NCI-H526 treated with DMSO at 0.1 percent for 48 hours (cell line): ENCODE measurements at regions not wholly inside any gene's neighbourhood (a gene's known extent, or its start where the extent isn't known, plus 50 kb on each side); places are given as distances from the start of the nearest gene placed in this dataset.

ENCODE experiments used
- DNase-seq: peaks from one replicate; lab custom pipeline; 2025; lab: John Stamatoyannopoulos, UW

DNA sequence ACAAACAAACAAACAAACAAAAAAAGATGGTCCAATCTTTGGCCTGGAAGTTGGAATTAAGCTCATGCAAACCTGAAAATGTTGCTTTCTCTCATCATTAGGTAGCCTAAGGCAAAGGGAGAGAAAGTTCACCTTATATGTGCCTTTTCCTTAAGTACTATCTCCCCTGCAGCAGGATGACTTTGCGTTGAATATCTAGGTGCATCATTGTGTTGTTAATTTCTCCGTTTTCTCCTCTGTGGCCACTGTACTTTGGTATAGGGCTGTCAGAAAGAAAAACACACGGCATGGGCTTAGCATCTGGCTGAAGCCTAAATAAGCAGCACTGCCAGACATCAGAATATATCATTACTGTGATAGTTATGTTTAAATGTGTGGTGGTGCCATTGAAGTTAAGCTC, 345.5 kb downstream of the BCAT1 start:
- no peak for DNase-seq

- no peak for DNase-seq
These were observed 347.9 kb downstream of the BCAT1 start for GRCh38 chr12:24600996-24601395.

DNA sequence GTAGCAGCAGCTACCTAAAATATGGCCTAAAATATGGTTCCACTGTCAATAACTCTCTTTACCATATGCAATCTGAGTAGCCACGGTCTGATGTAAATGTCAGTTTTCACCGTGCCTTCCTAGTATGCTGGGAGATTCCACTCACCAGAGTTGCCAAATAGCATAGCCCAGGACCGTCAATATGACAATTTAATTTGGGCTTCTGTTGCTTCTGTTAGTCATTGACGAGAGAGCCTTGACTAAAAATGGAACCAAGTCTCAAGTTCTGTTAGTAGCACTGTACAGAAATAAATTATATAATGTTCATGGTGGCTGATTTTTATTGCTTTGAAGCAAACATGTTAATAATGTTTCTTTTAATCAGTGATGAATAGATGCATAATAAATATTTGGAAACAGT, 348.4 kb downstream of the BCAT1 start:
- no peak for DNase-seq

DNA sequence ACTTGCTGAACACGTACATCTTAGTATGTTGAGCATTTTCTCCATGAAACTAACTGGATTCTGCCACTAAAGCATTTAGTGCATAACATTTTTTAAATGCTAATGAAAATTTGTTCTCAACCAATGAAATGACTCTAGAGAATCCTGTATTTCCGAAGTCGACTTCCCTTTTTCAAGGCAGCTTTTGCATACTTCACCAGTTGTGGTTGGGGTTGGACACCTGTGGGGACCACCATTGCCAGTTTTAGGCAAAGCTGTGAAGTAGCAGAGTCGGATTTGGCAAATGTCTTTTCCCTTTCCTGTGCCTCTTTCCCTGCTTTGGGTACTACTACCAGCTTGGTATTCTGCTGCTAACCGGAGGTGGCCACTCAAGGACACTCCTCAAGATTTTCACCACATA, 349.2 kb downstream of the BCAT1 start:
- DNase-seq = no peak

GRCh38 chr12:24597580-24597979, 351.3 kb downstream of the BCAT1 start:
- no peak for DNase-seq

DNA sequence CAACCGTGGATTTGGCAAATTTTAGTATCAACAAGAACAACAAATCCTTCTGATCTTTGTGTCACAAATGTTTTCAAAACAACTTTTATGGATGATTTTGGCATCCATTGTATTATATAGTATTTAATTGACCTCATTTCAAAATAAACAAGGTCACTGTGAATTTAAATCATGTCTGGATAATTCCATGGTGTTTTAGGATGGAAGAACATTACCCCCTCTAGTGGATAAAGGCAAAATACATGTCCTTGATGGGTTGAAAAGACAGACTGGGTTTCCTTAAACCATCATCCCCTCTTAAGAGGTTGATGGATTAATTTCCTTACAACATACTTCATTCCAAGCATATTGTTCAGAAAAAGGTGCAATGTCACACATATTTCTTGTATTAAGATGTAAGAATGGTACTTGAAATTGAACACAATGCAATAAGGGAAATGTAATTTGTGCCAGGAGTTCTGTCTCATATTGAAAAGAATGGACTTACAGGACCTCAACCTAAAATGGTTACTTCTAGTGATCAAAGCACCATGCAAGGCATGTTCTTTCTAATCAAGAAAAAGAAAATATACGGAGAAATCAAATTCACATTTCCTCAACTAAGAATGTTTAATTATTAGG, 352.0 kb downstream of the BCAT1 start:
- DNase-seq = peak; percentile 22

DNA sequence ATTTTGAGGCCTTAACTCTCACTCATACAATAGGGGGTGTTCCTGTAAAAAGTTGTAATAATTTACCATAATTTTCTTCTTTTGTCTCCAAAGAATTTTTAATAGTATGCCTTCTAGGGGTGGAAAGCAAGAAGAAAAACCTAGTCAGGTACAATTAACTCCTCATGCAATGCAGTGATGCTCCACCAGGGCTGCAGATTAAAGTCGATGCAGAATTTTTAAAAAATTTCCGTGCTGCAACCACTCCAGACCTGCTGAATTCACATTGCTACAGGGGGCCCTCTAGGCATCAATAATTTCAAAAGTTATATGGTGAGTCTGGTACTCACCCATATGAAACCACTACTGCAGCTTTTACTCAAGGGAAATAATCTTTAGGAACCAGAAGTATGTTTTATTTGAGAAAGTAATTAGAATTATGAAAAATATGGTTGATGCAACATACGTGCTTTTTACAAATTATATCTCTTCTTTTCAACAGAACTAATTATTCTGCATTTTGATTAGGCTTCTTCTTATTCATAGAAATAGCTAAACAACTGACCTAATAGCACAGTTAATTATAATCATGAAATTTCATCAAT, 353.2 kb downstream of the BCAT1 start:
- peak; percentile 6 for DNase-seq

GRCh38 chr12:24591715-24592440, 357.0 kb downstream of the BCAT1 start:
- no peak for DNase-seq

DNA sequence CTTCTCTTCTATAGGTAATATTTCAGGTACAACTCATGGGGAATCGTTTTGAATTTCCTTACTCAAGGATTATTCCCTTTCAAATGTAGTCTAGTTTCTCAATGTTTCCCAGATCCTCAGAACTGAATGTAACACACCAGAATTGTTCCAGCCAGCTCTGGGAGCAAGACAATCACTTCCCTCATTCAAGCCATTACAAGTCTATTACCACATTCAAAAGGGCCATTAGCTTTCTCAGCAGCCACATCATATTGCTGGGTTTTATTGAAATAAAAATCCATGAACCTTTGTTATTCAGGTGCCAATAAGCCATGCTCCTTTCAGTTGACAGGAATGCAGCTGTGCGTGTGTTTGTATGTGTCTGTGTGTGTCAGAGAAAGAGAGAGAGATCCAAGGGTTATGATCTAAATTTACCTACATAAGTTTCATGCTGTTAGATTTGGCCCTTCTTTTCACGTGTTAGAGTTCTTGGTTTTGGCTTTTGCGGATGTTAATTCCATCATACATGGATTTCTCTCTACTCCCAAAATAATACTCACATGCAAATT, 357.7 kb downstream of the BCAT1 start:
- no peak for DNase-seq

DNA sequence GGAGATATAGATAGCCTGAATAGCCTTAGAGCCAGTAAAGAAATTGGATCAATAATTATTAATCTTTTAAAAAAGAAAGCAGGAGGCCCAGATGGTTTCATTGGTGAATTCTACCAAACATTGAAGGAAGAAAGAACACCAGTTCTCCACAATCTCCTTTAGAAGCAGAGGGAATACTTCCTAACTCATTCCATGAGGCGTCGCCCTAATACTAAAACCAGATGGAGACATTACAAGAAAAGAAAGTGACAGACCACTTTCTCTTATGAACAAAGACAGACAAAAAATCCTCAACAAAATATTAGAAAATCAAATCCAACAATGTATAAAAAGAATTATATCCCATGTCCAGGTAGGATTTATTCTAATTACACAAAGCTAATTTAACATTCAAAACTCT, 362.6 kb downstream of the BCAT1 start:
- no peak for DNase-seq

GRCh38 chr12:24584032-24584675, 364.7 kb downstream of the BCAT1 start:
- no peak for DNase-seq

DNA sequence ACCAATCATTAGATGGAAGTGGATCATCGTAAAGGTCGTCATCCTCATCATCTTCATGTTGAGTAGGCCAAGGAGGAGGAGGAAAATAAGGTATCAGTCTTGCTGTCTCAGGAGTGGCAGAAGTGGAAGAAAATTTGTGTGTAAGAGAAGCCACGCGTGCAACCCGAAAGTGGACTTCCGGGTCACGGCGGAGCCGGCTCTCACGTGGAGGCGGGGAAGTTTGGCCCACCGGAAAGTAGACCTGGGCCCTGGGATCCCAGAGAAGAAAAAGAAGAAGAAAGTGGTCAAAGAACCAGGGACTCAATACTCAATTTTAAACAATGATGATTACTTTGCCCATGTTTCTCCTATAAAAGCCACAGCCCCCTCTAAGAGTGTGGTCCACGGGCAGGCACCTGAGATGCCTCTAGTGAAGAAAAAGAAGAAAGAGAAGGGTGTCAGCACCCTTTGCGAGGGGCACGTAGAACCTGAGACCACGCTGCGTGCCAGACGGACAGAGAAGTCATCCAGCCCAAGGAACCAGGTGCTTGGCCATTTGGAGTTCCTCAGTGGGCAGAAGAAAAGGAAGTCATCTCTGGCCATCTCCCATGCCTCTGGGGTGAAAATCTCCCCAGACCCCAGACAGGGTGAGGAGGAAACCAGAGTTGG, 365.8 kb downstream of the BCAT1 start:
- DNase-seq = no peak

- no peak for DNase-seq
These were observed 374.4 kb downstream of the BCAT1 start for GRCh38 chr12:24574538-24574937.

GRCh38 chr12:24573621-24574020, 375.3 kb downstream of the BCAT1 start:
- DNase-seq = no peak

DNA sequence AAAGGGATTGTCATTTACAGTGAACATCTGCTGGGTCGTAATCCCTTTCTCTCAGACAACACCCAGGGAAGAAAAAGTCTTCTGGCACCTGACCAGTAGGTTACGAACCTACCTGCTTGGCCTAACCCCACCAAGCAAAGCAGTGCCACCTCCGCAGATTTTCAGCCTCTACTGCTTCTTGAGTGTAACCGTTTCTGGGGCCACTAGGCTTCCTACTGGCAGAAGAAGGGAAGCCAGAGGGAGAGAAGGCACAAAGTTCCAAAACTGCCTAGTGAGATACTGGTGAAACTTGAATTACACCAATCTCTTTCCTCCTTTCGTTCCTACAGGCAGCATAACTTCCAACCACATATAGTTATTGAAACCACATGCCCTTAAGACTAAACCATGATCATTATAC, 383.6 kb downstream of the BCAT1 start:
- DNase-seq = no peak

DNA sequence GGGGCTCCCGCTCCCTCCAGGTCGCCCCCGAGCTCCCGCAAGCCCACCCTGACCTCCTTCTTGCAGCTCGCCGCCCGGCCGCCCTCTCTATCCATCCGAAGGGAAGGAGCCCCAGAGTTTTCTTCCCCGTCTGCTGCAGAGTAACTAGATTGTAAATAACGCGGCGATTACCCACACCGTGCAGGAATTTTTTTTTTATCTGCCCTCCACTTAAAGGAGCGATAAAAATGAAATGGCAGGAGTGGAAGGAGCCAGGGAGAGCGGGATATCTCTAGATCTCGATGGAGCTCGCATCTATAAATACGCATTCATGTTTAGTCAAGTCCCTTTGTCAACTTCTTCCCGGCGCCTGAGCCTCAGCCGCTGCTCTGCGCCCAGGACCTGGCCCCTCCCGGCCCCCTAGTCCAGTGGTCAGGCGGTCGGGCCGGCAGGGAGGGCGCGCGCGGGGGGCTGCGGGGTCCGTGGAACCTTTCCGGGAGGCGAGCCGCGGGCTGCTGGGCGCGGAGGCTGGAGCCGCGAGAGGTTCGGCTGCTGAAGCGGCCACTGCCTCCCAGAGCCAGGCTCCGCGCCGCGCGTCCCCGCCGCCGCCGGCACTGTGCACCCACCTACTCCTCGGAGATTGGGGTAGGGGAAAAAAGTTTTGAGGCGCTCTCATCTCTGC, 386.0 kb downstream of the BCAT1 start:
- peak; percentile 69 for DNase-seq

DNA sequence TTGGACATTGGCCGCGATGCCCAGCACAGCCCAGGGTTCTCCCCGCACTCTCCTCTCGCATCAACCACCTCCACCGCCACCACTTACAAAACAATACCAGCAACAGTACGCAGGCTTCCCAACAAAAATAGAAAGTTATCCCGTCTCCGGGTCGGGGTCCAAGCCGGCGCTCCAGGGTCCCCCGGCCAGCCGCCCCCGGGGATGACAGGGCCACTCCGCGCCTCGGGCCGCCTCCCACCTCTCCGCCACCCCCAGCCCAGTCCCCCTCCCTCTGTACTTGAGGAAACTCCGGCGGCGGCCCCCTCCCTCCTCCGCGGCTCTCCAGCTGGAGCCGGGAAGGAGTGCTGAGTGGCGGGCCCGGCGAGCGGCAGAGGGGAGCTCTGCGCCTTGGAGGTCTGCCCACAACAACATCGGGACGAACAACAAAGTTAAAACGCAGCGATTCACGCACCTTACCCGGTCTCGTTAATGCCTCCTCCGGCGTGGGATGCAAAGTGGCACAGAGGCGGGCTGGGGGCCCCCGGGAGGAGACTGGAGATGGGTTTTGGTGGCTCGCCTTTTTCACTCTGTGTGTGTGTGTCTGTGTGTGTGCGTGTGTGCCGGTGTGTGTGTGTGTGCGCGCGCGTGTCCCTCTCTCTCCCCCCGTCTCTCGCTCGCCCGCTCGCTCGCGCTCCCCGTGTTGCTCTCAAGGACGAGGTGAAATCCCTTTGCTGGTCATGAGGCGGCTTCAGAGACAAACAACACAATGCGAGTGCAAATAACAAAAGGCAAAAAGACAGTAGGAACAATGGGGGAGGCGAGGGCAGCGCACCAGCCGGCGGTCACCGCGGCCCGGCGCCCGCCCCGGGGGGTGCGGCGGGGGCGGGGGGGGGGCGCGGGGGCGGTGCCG, 386.8 kb downstream of the BCAT1 start:
- DNase-seq = peak; percentile 53

DNA sequence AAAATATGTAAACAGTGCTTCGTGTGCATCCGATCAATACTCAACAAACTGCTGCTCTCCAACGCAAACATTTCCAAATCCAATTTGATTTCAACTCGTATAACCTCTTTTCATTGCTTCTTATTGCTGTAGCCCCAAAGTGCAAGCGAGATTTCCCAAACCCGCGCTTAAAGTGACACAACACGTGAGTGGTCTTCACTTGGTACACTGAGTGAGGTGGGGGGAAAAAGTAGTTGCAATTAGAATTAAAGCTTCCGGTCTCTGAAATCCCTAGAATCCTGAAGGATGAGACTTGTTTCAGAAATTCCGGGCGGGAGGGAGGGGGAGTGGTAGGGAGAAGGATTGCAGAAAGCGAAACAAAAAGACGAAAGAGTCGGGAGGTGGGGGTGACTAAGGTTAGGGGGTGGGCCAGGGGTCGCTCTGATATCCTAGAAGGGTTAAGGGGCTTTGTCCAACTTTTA, 387.5 kb downstream of the BCAT1 start:
- DNase-seq = no peak

GRCh38 chr12:24560831-24561271, 388.1 kb downstream of the BCAT1 start:
- DNase-seq = no peak

GRCh38 chr12:24560192-24560775, 388.6 kb downstream of the BCAT1 start:
- DNase-seq = no peak
